Ovary (tissue), 3 donors: ENCODE measurements at regions not wholly inside any gene's neighbourhood (a gene's known extent, or its start where the extent isn't known, plus 50 kb on each side); places are given as distances from the start of the nearest gene placed in this dataset.

Experiments used
- CTCF ChIP-seq, 3 donors: fragments of 450-650 bp in 2 of 3; fragments of 200-600 bp in 1 of 3; IDR thresholded peaks; one replicate each; pipeline versions ENCODE4 v1.5.1 to v1.8.0; 2016 to 2022; ENCODE audit warnings: antibody characterized with exemption in 3 of 3, mild to moderate bottlenecking in 1 of 3
- EP300 ChIP-seq: sonication (generic); formaldehyde crosslinking; IDR thresholded peaks from one replicate; pipeline ENCODE4 v1.6.1; 2017; ENCODE audit warnings: antibody characterized with exemption
- POLR2A ChIP-seq: fragments of 450-650 bp; IDR thresholded peaks from one replicate; pipeline ENCODE4 v1.6.1; 2017; ENCODE audit warnings: antibody characterized with exemption, mild to moderate bottlenecking, moderate library complexity
- donor health status: DM: no; HTN: no; CAD: no.

- no peak for TF ChIP-seq CTCF (IDR thresholded peaks at IDR 0.05)
- TF ChIP-seq POLR2A = no peak
- no peak for TF ChIP-seq EP300
Measured at GRCh38 chr11:128234143-128234542, 353.2 kb downstream of the ETS1 start.
